PC-9 (cell line): ENCODE measurements at regions not wholly inside any gene's neighbourhood (a gene's known extent, or its start where the extent isn't known, plus 50 kb on each side); places are given as distances from the start of the nearest gene placed in this dataset.
"Not testable (repeated sequence)": the region's sequence is repeated elsewhere in the genome, so short reads cannot be mapped to it uniquely, and the experiment has no call there.

Source experiments
- BruUV-seq: library from RNA; stranded (reverse); fragments of 400-500 nt; replicated peaks from 2 replicates; lab custom pipeline; 2021; lab: Mats Ljungman, UMichigan
- CTCF ChIA-PET: fragments of 300-600 bp; sonication (Branson Sonifier 250); formaldehyde crosslinking; loops from one replicate; lab custom pipeline; 2022; ENCODE audit warnings: antibody characterized with exemption; lab: Charles Lee
- POLR2A ChIA-PET: fragments of 300-600 bp; sonication (Branson Sonifier 250); formaldehyde crosslinking; loops from one replicate; lab custom pipeline; 2022; ENCODE audit warnings: antibody characterized with exemption; ENCODE audit not compliant: unreplicated experiment; lab: Charles Lee
- DNase-seq, 2 experiments: peaks; one replicate each; pipeline versions ENCODE4 v3.0.0 to v3.0.0-alpha.2; 2015 to 2022; ENCODE audit warnings: mixed read lengths in 1 of 2
- H2AFZ ChIP-seq: fragments of 200-600 bp; sonication (generic); 2 replicates; pipeline ENCODE4 v1.8.1; 2017; ENCODE audit warnings: antibody characterized with exemption
- H3F3A ChIP-seq: fragments of 200-600 bp; sonication (generic); 2 replicates; pipeline ENCODE4 v1.8.1; 2017; ENCODE audit warnings: antibody characterized with exemption, mild to moderate bottlenecking, low read depth; ENCODE audit not compliant: insufficient read depth
- H3K27ac ChIP-seq: fragments of 200-600 bp; sonication (generic); 2 replicates; pipeline ENCODE4 v1.6.1; 2016; ENCODE audit warnings: mixed run types
- H3K27me3 ChIP-seq: fragments of 200-600 bp; sonication (generic); 2 replicates; pipeline ENCODE4 v1.6.1; 2016; ENCODE audit warnings: low read depth, mixed run types; ENCODE audit not compliant: insufficient read depth
- H3K36me3 ChIP-seq: fragments of 200-600 bp; sonication (generic); 2 replicates; pipeline ENCODE4 v1.6.1; 2016; ENCODE audit warnings: low read depth, mixed run types
- H3K4me1 ChIP-seq: fragments of 200-600 bp; sonication (generic); replicated peaks from 2 replicates; pipeline ENCODE4 v1.6.1; 2016; ENCODE audit warnings: mixed run types; ENCODE audit not compliant: insufficient read depth
- H3K4me2 ChIP-seq: fragments of 200-600 bp; sonication (generic); 2 replicates; pipeline ENCODE4 v1.6.1; 2017; ENCODE audit warnings: mixed run types
- H3K4me3 ChIP-seq: fragments of 200-600 bp; sonication (generic); 2 replicates; pipeline ENCODE4 v1.6.1; 2016; ENCODE audit warnings: mixed run types
- H3K79me2 ChIP-seq: fragments of 200-600 bp; sonication (generic); 2 replicates; pipeline ENCODE4 v1.6.1; 2017; ENCODE audit warnings: low read depth, mixed run types
- H3K9me2 ChIP-seq: fragments of 200-600 bp; sonication (generic); 2 replicates; pipeline ENCODE4 v1.8.1; 2017; ENCODE audit warnings: mild to moderate bottlenecking; ENCODE audit not compliant: insufficient read depth
- H3K9me3 ChIP-seq: fragments of 200-600 bp; sonication (generic); 2 replicates; pipeline ENCODE4 v1.8.1; 2016; ENCODE audit warnings: low read depth; ENCODE audit not compliant: insufficient read depth
- H4K20me1 ChIP-seq: fragments of 200-600 bp; sonication (generic); 2 replicates; pipeline ENCODE4 v1.8.1; 2017; ENCODE audit not compliant: insufficient read depth
- EZH2 ChIP-seq: fragments of 200-600 bp; sonication (generic); IDR thresholded peaks from 2 replicates; pipeline ENCODE4 v1.8.0; 2017; ENCODE audit warnings: antibody characterized with exemption, low read depth
- intact Hi-C: fragments of 100-400 bp; cut with micrococcal nuclease; formaldehyde crosslinking; loops from one replicate; pipeline ENCODE4 v1.10.0; 2022; ENCODE audit not compliant: unreplicated experiment
- TF ChIP-seq, protein P1 (sequence below): fragments of 200-600 bp; sonication (generic); conservative IDR thresholded peaks from 2 replicates; pipeline ENCODE4 v1.6.1; 2017; ENCODE audit warnings: mixed run types, antibody characterized with exemption, mild to moderate bottlenecking, moderate library complexity

- TF ChIP-seq EZH2, result no peak
- TF ChIP-seq, protein P1, sequence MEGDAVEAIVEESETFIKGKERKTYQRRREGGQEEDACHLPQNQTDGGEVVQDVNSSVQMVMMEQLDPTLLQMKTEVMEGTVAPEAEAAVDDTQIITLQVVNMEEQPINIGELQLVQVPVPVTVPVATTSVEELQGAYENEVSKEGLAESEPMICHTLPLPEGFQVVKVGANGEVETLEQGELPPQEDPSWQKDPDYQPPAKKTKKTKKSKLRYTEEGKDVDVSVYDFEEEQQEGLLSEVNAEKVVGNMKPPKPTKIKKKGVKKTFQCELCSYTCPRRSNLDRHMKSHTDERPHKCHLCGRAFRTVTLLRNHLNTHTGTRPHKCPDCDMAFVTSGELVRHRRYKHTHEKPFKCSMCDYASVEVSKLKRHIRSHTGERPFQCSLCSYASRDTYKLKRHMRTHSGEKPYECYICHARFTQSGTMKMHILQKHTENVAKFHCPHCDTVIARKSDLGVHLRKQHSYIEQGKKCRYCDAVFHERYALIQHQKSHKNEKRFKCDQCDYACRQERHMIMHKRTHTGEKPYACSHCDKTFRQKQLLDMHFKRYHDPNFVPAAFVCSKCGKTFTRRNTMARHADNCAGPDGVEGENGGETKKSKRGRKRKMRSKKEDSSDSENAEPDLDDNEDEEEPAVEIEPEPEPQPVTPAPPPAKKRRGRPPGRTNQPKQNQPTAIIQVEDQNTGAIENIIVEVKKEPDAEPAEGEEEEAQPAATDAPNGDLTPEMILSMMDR, result no peak
- H3K27ac ChIP-seq, result no peak overlapping the region
- no peak for DNase-seq
- no peaks in the 10 kb centered on the region for H3K27me3 ChIP-seq
- H2AFZ ChIP-seq, result no peak overlapping the region
- ChIA-PET CTCF (no interaction called here), POLR2A (no interaction called here)
- intact Hi-C loops, result no loop called here
- no peaks in the 10 kb centered on the region for H3K79me2 ChIP-seq
- no TSS peak for BruUV-seq
- H3F3A ChIP-seq, result no peaks in the 10 kb centered on the region
- H3K36me3 ChIP-seq, result no peaks in the 10 kb centered on the region
- no peak overlapping the region for H3K4me3 ChIP-seq
- H4K20me1 ChIP-seq, result no peaks in the 10 kb centered on the region
- no peaks in the 10 kb centered on the region for H3K9me2 ChIP-seq
- H3K4me2 ChIP-seq, result no peak overlapping the region
- no peaks in the 10 kb centered on the region for H3K4me1 ChIP-seq
- no peaks in the 10 kb centered on the region for H3K9me3 ChIP-seq
Measured at GRCh38 chr11:15347969-15348734, 233.4 kb downstream of the INSC start.

DNA sequence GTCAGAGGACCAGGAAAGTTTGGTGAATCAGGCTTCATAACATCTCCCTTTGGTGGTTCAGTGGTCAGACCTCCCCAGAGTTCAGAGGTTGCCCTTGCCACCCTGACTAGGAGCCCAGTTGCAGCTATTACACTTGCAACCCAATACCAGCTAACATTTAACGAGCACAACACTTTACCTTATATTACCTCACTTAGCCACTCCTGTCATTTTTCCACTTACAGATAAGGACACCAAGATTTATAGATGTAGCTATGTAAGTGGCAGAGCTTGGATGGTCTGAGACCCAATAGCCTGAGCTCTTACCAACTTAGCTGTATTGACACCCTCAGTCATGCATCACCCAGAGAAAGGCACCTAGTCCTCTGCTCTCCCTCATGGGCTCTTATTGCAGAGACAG, 234.7 kb downstream of the INSC start:
- Histone ChIP-seq H3K79me2 (no peaks in the 10 kb centered on the region), H2AFZ (no peak overlapping the region), H4K20me1 (no peaks in the 10 kb centered on the region), H3K9me3 (no peaks in the 10 kb centered on the region), H3K4me2 (no peak overlapping the region), H3K4me3 (no peak overlapping the region), H3F3A (no peaks in the 10 kb centered on the region), H3K36me3 (no peaks in the 10 kb centered on the region), H3K27me3 (no peaks in the 10 kb centered on the region), H3K27ac (no peak overlapping the region), H3K4me1 (no peaks in the 10 kb centered on the region), H3K9me2 (no peaks in the 10 kb centered on the region)
- DNase-seq, result no peak
- ChIA-PET POLR2A (no interaction called here), CTCF (no interaction called here)
- intact Hi-C loops, result no loop called here
- no TSS peak for BruUV-seq
- TF ChIP-seq, protein P1, result no peak
- no peak for TF ChIP-seq EZH2

DNA sequence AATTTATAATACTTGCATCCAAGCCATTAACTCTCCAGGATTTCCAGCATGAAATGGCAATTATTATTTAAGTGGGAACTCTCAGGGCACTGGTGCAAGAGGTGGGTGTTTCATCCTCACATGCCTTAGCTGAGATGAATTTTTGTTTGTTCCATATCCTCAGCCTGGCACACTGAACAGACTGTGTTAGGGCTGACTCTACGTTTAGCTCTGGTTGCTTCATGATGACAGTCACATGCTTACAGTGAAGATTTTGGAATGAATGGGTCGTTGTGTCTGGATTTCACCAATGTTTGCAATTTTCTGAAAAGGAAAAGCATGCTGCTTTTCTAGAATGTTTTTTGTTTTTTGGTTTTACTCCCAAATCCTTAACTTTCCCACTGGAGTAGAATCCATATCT, 246.6 kb downstream of the INSC start:
- Histone ChIP-seq H2AFZ (no peak overlapping the region), H4K20me1 (no peaks in the 10 kb centered on the region), H3K4me3 (no peak overlapping the region), H3K79me2 (no peaks in the 10 kb centered on the region), H3K36me3 (no peaks in the 10 kb centered on the region), H3K9me3 (no peaks in the 10 kb centered on the region), H3F3A (no peaks in the 10 kb centered on the region), H3K4me2 (no peak overlapping the region), H3K27me3 (no peaks in the 10 kb centered on the region), H3K4me1 (no peaks in the 10 kb centered on the region), H3K9me2 (no peaks in the 10 kb centered on the region), H3K27ac (no peak overlapping the region)
- ChIA-PET POLR2A (no interaction called here), CTCF (no interaction called here)
- intact Hi-C loops, result no loop called here
- no peak for DNase-seq
- TF ChIP-seq, protein P1, result no peak
- TF ChIP-seq EZH2, result no peak
- BruUV-seq, result no TSS peak

DNA sequence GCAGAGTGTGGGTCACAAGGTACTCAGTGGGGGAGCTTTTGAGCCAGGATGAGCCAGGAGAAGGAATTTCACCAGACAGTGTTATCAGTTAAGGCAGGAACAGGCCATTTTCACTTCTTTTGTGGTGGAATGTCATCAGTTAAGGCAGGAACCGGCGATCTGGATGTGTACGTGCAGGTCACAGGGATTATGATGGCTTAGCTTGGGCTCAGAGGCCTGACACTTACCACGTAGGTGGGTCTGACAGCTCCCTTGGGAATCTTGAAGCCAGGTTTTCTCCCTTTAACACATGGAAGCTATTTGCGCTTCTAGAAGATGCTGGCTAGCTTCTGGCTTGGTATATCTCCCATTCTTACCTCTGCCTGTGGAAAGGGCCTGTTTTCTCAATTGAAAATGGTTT, 250.6 kb downstream of the INSC start:
- H3K4me1 ChIP-seq, POLR2A ChIA-PET, intact Hi-C loops, H3K27me3 ChIP-seq, BruUV-seq, H3K4me2 ChIP-seq, H3F3A ChIP-seq, H3K4me3 ChIP-seq, H3K9me2 ChIP-seq, H3K36me3 ChIP-seq, H3K79me2 ChIP-seq, H2AFZ ChIP-seq, CTCF ChIA-PET, H4K20me1 ChIP-seq, DNase-seq, H3K9me3 ChIP-seq, H3K27ac ChIP-seq: not testable (repeated sequence)
